Lower leg skin (tissue), 3 donors: ENCODE measurements at regions not wholly inside any gene's neighbourhood (a gene's known extent, or its start where the extent isn't known, plus 50 kb on each side); places are given as distances from the start of the nearest gene placed in this dataset.

Experiments used
- CTCF ChIP-seq, 3 donors: fragments of 450-650 bp; IDR thresholded peaks; one replicate each; pipeline ENCODE4 v1.5.1; 2016; ENCODE audit warnings: antibody characterized with exemption in 3 of 3, mild to moderate bottlenecking in 3 of 3, moderate library complexity in 2 of 3
- POLR2A ChIP-seq, 2 donors: fragments of 450-650 bp; IDR thresholded peaks; one replicate each; pipeline ENCODE4 v1.6.1; 2016 to 2017; ENCODE audit warnings: antibody characterized with exemption in 2 of 2, mild to moderate bottlenecking in 1 of 2, moderate library complexity in 1 of 2

GRCh38 chr7:116353647-116354046 is 143.3 kb downstream of the TES start:
- no peak for TF ChIP-seq CTCF (IDR thresholded peaks at IDR 0.05)
- TF ChIP-seq POLR2A (IDR thresholded peaks at IDR 0.05), result no peak
